Fibroblast of lung (primary cell): ENCODE measurements at regions not wholly inside any gene's neighbourhood (a gene's known extent, or its start where the extent isn't known, plus 50 kb on each side); places are given as distances from the start of the nearest gene placed in this dataset.

Experiments
- EZH2 ChIP-seq: IDR thresholded peaks from 2 replicates; pipeline ENCODE4 v1.5.1; 2012; ENCODE audit warnings: low read length, control low read depth, mild to moderate bottlenecking; ENCODE audit errors: missing control alignments
- TF ChIP-seq, protein P1 (sequence below), 2 donors: IDR thresholded peaks in 1 of 2; conservative IDR thresholded peaks in 1 of 2; 1 replicate in 1 of 2; 2 replicates in 1 of 2; pipeline ENCODE4 v1.5.1; 2011 to 2012; ENCODE audit warnings: low read length in 2 of 2, control low read depth in 1 of 2, inconsistent platforms in 1 of 2, low read depth in 1 of 2, mild to moderate bottlenecking in 1 of 2

DNA sequence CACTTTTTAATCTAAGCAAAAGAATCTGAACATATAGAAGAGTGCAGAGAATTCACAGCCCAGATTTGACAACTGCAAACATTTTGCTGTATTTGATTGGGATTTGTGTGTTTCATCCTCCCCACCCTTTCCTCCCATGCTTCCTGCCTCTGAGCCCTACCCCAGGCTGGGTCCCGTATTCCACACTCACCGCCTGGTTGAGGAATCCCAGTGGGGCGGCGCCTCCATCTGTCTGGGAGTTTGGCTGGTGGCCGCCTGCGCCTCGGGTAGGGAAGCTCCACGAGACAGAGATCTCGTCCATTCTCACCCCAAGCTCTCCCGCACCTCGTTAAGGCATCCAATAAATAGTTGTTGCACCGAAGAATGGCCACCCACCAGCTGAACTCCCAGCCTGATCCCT lies 70.7 kb upstream of the SLC22A11 start:
- TF ChIP-seq, protein P1, sequence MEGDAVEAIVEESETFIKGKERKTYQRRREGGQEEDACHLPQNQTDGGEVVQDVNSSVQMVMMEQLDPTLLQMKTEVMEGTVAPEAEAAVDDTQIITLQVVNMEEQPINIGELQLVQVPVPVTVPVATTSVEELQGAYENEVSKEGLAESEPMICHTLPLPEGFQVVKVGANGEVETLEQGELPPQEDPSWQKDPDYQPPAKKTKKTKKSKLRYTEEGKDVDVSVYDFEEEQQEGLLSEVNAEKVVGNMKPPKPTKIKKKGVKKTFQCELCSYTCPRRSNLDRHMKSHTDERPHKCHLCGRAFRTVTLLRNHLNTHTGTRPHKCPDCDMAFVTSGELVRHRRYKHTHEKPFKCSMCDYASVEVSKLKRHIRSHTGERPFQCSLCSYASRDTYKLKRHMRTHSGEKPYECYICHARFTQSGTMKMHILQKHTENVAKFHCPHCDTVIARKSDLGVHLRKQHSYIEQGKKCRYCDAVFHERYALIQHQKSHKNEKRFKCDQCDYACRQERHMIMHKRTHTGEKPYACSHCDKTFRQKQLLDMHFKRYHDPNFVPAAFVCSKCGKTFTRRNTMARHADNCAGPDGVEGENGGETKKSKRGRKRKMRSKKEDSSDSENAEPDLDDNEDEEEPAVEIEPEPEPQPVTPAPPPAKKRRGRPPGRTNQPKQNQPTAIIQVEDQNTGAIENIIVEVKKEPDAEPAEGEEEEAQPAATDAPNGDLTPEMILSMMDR (conservative IDR thresholded peaks at IDR 0.05 in 1 of 2, IDR thresholded peaks at IDR 0.05 in 1 of 2; ENCODE audit: low read depth in 1 of 2, low read length in 2 of 2): no peak
- TF ChIP-seq EZH2: no peak
